HEK293 (cell line): ENCODE measurements at regions not wholly inside any gene's neighbourhood (a gene's known extent, or its start where the extent isn't known, plus 50 kb on each side); places are given as distances from the start of the nearest gene placed in this dataset.

Source experiments
- BCL11A ChIP-seq: fragments of 450-650 bp; formaldehyde crosslinking; IDR thresholded peaks from 2 replicates; pipeline ENCODE4 v1.5.1; 2016; ENCODE audit warnings: low read depth, missing biosample characterization, missing genetic modification characterization
- CTCF ChIP-seq: fragments of 450-650 bp; formaldehyde crosslinking; IDR thresholded peaks from 2 replicates; pipeline ENCODE4 v1.5.1; 2016; ENCODE audit warnings: missing biosample characterization, missing genetic modification characterization
- REST ChIP-seq: fragments of 450-650 bp; formaldehyde crosslinking; IDR thresholded peaks from 2 replicates; pipeline ENCODE4 v1.5.1; 2016; ENCODE audit warnings: missing biosample characterization, missing genetic modification characterization
- TCF7L2 ChIP-seq: IDR thresholded peaks from 2 replicates; pipeline ENCODE4 v1.6.1; 2011; ENCODE audit warnings: low read depth, mild to moderate bottlenecking, inconsistent platforms, low read length, moderate library complexity, borderline replicate concordance
- ZNF341 ChIP-seq: fragments of 450-650 bp; formaldehyde crosslinking; IDR thresholded peaks from 2 replicates; pipeline ENCODE4; 2016; ENCODE audit warnings: low read depth, missing biosample characterization, missing genetic modification characterization

DNA sequence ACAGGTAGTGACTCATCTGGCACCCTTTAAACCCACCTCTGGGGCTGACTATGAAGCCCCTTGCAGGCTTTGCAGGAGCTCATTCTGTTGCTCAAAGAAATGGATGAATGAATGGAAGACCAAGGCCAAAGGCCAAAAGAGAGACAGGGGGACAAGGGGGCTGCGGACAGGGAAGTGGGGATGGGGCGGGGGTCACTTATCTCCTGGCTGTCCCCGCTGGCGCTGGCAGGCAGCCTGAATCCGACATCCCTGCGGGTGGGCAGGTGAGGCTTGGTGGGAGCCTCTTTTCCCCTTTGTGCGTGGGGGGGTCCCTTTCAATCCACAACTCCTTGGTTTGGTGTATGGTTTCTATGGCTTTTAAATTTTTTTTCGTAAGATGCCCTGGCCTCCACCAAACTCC is 239.6 kb upstream of the C1orf174 start:
- TF ChIP-seq BCL11A (tag by site-specific recombination) (no peak), ZNF341 (tag by site-specific recombination) (no peak), REST (tag by site-specific recombination) (no peak), CTCF (tag by site-specific recombination) (no peak), TCF7L2 (no peak)
